GM06990 (cell line): ENCODE measurements at regions not wholly inside any gene's neighbourhood (a gene's known extent, or its start where the extent isn't known, plus 50 kb on each side); places are given as distances from the start of the nearest gene placed in this dataset.

Experiments used
- DNase-seq: peaks from one replicate; pipeline ENCODE4 v3.0.0-alpha.2; 2011; ENCODE audit not compliant: insufficient read length; ENCODE audit errors: extremely low read depth
- H3K27me3 ChIP-seq: replicated peaks from 2 replicates; pipeline ENCODE4 v1.6.0; 2011; ENCODE audit warnings: low read length; ENCODE audit not compliant: control insufficient read depth, insufficient read depth
- H3K36me3 ChIP-seq: 2 replicates; pipeline ENCODE4 v1.5.1; 2011; ENCODE audit warnings: low read length; ENCODE audit not compliant: control insufficient read depth, insufficient read depth
- H3K4me3 ChIP-seq: replicated peaks from 2 replicates; pipeline ENCODE4 v1.5.1; 2011; ENCODE audit warnings: low read depth, mild to moderate bottlenecking, control low read depth, low read length
- TF ChIP-seq, protein P1 (sequence below): IDR thresholded peaks from 2 replicates; pipeline ENCODE4 v1.5.1; 2011; ENCODE audit warnings: low read length, control low read depth, mild to moderate bottlenecking, inconsistent platforms; ENCODE audit not compliant: insufficient read depth, poor library complexity, severe bottlenecking

DNA sequence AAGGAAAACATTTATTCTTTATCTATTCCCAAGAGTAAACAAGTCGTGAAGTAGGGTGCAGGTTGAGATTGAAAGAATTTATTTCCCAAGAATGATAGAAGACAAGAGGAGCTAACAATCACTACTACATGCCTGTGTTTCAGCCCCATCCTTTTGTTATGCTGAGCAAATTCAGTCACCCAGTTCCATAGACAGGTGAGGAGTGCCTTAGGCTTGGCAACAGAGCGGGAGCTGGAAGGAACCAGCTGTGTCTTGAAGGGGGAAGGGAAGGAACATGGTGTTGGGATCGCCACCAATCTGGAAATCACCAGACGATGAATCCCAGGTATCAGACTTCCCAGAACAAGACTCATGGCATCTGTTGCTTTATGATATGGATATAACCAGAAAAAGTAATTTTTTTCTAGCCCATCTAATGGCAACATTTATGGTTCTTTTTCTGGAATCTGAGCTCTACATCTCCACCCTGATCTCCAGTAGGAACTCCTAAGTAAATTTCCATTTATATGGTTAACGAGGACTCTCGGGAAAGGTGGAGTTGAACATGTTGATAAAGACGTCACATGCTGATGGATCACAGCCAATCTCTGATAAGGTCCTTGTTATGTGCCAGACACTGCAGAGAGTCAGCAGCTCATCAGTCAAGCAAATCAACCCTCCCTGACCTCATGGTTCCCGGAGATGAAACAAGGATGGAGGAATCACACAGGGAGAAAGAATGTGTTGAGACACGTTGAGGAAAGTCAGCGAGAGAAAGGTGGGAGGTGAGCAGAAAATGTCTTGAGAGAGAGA lies 344.9 kb downstream of the SMOC2 start:
- Histone ChIP-seq H3K36me3 (no peaks in the 10 kb centered on the region), H3K27me3 (no peaks in the 10 kb centered on the region)
- TF ChIP-seq, protein P1, sequence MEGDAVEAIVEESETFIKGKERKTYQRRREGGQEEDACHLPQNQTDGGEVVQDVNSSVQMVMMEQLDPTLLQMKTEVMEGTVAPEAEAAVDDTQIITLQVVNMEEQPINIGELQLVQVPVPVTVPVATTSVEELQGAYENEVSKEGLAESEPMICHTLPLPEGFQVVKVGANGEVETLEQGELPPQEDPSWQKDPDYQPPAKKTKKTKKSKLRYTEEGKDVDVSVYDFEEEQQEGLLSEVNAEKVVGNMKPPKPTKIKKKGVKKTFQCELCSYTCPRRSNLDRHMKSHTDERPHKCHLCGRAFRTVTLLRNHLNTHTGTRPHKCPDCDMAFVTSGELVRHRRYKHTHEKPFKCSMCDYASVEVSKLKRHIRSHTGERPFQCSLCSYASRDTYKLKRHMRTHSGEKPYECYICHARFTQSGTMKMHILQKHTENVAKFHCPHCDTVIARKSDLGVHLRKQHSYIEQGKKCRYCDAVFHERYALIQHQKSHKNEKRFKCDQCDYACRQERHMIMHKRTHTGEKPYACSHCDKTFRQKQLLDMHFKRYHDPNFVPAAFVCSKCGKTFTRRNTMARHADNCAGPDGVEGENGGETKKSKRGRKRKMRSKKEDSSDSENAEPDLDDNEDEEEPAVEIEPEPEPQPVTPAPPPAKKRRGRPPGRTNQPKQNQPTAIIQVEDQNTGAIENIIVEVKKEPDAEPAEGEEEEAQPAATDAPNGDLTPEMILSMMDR = no peak

DNA sequence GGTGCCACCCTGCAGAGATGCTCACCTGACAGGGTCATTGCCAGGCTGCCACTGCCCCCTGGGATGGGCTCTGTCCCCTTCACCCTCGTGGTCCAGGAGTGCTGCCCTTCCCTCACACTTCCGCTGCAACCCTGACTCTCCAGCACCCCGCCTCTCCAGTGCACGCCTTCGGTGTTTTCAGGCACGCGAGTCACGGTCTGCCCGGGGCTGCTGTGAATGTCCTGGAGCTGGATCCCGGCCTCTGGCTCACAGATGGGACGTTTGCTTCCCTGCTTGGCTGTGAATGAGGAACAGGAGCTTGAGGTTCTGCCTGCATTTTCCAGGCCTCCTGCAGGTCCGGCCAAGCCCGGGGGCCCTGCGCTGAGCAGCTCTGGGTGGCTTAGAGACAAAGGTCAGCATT lies 343.4 kb downstream of the SMOC2 start:
- Histone ChIP-seq H3K4me3 (no peak overlapping the region), H3K27me3 (no peaks in the 10 kb centered on the region), H3K36me3 (no peaks in the 10 kb centered on the region)
- TF ChIP-seq, protein P1 = no peak
- no peak for DNase-seq

More for the DNA sequence above, 344.9 kb downstream of the SMOC2 start:
- H3K4me3 ChIP-seq = no peak overlapping the region
- no peak for DNase-seq

DNA sequence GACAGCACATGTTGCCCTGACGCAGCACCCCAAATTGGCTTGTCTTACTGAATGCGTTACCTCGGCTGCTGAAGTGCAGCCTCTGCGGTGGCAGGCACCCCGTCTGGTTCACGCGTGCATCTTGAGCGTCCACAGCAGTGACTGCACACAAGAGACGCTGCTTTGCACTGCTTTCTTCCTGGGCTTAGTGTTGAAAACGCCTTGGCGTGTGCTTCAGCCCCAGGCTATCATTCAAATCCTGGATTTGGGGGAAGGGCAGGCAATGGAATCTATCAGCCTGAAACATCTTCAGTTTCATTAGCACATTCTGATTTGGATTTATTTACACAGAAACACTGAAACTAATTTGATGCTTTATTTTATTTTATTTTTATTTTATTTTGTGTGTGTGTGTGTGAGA lies 342.7 kb downstream of the SMOC2 start:
- H3K36me3 ChIP-seq = no peaks in the 10 kb centered on the region
- no peak overlapping the region for H3K4me3 ChIP-seq
- H3K27me3 ChIP-seq = no peaks in the 10 kb centered on the region
- DNase-seq = no peak
- TF ChIP-seq, protein P1 = no peak

DNA sequence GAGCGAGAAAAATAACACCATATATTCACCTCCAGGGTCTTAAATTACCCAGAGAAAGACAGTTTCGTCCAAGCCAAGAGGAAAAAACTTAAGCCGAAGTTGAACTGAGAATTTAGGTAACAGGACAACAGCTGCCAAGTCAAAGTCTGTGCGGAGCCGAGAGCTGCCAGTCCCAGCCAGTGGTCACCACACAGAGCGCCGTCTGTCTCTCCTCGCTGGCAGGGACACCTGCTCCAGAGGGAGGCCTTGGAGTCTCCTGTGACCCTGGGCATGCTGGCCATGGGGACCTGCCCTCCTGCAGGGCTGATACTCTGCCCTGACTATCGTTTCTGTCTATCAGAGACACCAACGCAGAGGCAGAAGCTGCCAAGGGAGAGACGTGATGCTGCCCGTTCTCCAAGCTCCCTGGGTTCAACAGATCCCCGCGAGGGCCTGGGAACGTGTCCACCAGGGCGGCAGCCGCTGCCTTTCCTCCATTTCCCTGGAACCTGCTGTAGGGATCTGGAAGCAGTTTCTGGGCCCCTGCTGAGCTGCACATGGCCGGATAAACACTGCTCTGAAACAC lies 341.3 kb downstream of the SMOC2 start:
- no peak overlapping the region for H3K4me3 ChIP-seq
- DNase-seq = no peak
- TF ChIP-seq, protein P1 = no peak
- no peaks in the 10 kb centered on the region for H3K36me3 ChIP-seq
- H3K27me3 ChIP-seq = no peaks in the 10 kb centered on the region

DNA sequence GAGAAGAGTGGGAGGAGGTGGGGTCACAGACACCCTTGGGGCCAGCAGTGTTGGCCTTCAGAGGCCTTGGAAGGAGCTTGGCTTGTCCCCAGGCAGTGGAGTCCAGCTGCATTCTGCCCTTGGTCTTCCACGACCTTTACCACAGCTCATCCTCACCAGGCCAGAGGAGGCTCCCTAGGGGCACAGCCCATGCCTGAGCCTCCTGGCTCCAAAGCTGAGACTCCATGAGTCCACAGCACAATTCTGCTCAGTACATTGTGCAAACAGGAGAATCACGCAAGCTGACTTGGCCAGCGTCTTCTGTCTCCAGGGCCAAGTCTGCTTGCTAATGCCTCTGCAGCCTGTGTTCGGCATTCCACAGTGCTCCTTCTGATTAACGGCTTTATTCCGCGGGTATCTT lies 337.2 kb downstream of the SMOC2 start:
- TF ChIP-seq, protein P1 = no peak
- Histone ChIP-seq H3K36me3 (no peaks in the 10 kb centered on the region), H3K4me3 (no peak overlapping the region), H3K27me3 (no peaks in the 10 kb centered on the region)
- no peak for DNase-seq

DNA sequence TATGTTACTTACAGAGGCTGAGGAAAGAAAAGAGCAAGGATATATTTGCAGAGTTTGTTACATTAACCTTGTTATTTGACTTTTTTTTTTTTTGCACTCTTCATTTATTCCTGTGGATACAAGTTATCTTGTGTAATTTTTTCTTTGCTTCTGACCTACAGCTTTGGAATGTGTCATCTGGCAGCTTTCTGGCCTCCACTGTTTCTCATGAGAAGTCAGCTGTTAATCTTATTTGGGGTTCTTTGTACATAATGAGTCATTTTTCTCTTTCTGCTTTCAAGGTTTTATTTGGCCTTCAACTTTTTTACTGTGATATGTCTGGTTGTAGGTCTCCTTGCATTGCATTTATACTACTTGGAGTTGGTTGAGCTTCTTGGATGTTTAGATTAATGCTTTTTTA lies 333.4 kb downstream of the SMOC2 start:
- no peaks in the 10 kb centered on the region for H3K36me3 ChIP-seq
- DNase-seq = no peak
- no peaks in the 10 kb centered on the region for H3K27me3 ChIP-seq
- H3K4me3 ChIP-seq = no peak overlapping the region
- TF ChIP-seq, protein P1 = no peak
